ENCODE measurements at regions not wholly inside any gene's neighbourhood (a gene's known extent, or its start where the extent isn't known, plus 50 kb on each side); places are given as distances from the start of the nearest gene placed in this dataset.

DNA sequence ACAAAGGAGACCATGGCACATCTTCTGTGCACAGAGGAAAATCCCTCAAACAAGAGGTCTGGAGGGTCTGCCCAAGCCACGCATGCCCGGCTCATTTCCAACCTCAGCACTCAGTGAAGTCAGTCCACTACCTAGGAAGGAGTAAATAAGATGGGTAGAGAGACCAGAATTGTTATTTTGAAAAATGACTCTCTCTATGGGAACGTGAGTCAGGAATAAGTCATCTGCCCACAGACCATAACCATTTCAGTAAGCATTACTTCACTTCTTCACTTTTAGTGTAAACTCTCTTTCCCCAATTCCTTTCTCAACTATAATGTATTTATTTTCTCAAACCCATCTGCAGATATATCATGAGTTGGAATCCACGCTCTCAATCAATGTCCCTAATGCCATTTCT, 1039.9 kb upstream of the USP15 start:
- TF ChIP-seq, protein P1, sequence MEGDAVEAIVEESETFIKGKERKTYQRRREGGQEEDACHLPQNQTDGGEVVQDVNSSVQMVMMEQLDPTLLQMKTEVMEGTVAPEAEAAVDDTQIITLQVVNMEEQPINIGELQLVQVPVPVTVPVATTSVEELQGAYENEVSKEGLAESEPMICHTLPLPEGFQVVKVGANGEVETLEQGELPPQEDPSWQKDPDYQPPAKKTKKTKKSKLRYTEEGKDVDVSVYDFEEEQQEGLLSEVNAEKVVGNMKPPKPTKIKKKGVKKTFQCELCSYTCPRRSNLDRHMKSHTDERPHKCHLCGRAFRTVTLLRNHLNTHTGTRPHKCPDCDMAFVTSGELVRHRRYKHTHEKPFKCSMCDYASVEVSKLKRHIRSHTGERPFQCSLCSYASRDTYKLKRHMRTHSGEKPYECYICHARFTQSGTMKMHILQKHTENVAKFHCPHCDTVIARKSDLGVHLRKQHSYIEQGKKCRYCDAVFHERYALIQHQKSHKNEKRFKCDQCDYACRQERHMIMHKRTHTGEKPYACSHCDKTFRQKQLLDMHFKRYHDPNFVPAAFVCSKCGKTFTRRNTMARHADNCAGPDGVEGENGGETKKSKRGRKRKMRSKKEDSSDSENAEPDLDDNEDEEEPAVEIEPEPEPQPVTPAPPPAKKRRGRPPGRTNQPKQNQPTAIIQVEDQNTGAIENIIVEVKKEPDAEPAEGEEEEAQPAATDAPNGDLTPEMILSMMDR (IDR thresholded peaks at IDR 0.05; ENCODE audit: poor library complexity): no peak
- no peak for TF ChIP-seq EZH2 (IDR thresholded peaks at IDR 0.05; ENCODE audit: borderline replicate concordance)
- no peak for TF ChIP-seq EZH2phosphoT487 (IDR thresholded peaks at IDR 0.05; ENCODE audit: low read depth, severe bottlenecking, unreplicated experiment)

Data from hepatocyte (in vitro differentiated cells).